ENCODE measurements at regions not wholly inside any gene's neighbourhood (a gene's known extent, or its start where the extent isn't known, plus 50 kb on each side); places are given as distances from the start of the nearest gene placed in this dataset.
A peak's percentile ranks its signal among the peaks of the same experiment; 100 is the strongest.

GRCh38 chr4:182140547-182140946 lies 102.7 kb upstream of the TENM3 start:
- H3K36me3 Mint-ChIP-seq = peaks cover 0 to 5% (median 5%) of the 10 kb centered on the region in 3 donors
- H3K27ac Mint-ChIP-seq = no peak overlapping the region
- peaks cover 3 to 9% of the 10 kb centered on the region in 2 donors for H3K4me1 Mint-ChIP-seq
- H3K27me3 Mint-ChIP-seq (ENCODE audit: low read depth in 3 of 3) = peaks cover 18 to 40% (median 22%) of the 10 kb centered on the region in 3 donors
- no peak overlapping the region for H3K4me3 Mint-ChIP-seq
- H3K9me3 Mint-ChIP-seq = peaks cover 6 to 18% (median 11%) of the 10 kb centered on the region in 6 donors
- DNase-seq = no peak

DNA sequence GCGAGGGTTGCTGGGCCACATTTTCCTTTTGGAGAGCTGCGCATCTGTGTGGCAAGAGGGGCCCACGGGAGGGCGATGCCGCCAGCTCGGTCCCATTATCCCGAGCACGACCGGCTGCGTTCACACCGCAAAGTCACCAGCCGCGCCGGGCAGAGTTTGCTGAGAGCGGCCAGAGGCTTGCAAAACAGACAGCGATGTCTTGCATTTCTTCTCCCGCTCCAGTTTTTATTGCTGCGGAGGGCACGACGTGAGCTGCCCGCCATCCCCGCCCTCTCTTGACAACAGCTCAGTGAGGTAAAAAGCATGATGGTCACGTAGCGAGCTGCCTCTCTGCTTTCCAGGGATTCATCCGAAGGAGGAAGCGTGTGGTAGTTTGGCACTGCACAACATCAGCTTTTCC lies 102.1 kb upstream of the TENM3 start:
- H3K36me3 Mint-ChIP-seq = peaks cover 0 to 7% (median 5%) of the 10 kb centered on the region in 3 donors
- peaks cover 3 to 9% of the 10 kb centered on the region in 2 donors for H3K4me1 Mint-ChIP-seq
- peak overlapping the region in 1 of 5 donors; percentile 7 for H3K4me3 Mint-ChIP-seq
- H3K9me3 Mint-ChIP-seq = peaks cover 6 to 17% (median 11%) of the 10 kb centered on the region in 6 donors
- DNase-seq = no peak
- H3K27me3 Mint-ChIP-seq (ENCODE audit: low read depth in 3 of 3) = peaks cover 22 to 44% (median 23%) of the 10 kb centered on the region in 3 donors
- H3K27ac Mint-ChIP-seq = no peak overlapping the region

- Mint-ChIP-seq H3K4me3 (peak overlapping the region in 3 of 5 donors; percentile 4 to 69 (median 19)), H3K27me3 (ENCODE audit: low read depth in 3 of 3) (peaks cover 22 to 43% (median 23%) of the 10 kb centered on the region in 3 donors), H3K36me3 (peaks cover 0 to 7% (median 5%) of the 10 kb centered on the region in 3 donors), H3K27ac (no peak overlapping the region), H3K4me1 (peaks cover 3 to 9% of the 10 kb centered on the region in 2 donors), H3K9me3 (peaks cover 6 to 17% (median 11%) of the 10 kb centered on the region in 6 donors)
- DNase-seq = no peak
Measured at GRCh38 chr4:182142176-182143085, 100.8 kb upstream of the TENM3 start.

GRCh38 chr4:182143086-182143821 lies 99.9 kb upstream of the TENM3 start:
- Mint-ChIP-seq H3K27ac (no peak overlapping the region), H3K27me3 (ENCODE audit: low read depth in 3 of 3) (peaks cover 22 to 44% (median 23%) of the 10 kb centered on the region in 3 donors), H3K36me3 (peaks cover 0 to 7% (median 5%) of the 10 kb centered on the region in 3 donors), H3K9me3 (peaks cover 6 to 17% (median 11%) of the 10 kb centered on the region in 6 donors), H3K4me1 (peaks cover 3 to 9% of the 10 kb centered on the region in 2 donors), H3K4me3 (peak overlapping the region; percentile 28 to 71 (median 69))
- no peak for DNase-seq

DNA sequence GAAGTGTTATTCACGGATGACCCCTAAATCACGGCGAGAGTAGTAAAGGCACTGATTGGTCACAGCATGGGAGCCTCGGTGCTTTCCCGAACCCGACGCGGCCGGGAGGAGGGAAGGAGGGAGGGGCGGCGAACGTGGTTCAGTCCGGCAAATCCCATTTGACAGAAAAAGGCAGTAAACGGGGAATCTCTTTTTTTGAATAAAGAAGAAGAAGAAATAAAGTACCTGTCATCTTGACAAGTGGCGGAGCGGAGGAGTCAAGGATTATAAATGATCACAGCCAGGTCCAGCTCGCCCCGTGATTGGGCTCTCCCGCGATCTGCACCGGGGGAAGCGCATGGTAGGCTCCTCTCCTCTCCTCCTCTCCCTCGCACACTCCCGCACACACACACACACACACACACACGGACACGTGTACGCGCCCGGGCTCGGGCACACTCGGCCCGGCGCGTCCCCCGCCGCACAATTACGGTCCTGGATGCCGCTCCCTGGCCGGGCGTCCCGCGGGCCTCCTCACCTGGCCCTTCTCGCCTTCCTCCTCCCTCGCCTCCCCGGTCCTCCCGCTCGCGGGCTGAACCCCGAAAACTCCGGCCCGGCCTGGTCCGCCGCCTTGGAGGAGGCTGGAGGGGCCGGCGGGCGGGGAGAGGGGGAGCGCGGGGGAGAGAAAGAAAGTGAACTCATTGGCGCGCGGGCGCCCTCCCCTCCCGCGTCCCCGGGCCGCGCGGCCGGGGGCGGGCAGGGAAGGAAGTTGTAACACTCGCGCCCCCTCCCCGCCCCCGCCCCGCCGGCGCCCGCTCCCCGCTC lies 99.2 kb upstream of the TENM3 start:
- H3K27me3 Mint-ChIP-seq (ENCODE audit: low read depth in 3 of 3) = peaks cover 22 to 44% (median 23%) of the 10 kb centered on the region in 3 donors
- no peak overlapping the region for H3K27ac Mint-ChIP-seq
- H3K9me3 Mint-ChIP-seq = peaks cover 6 to 17% (median 12%) of the 10 kb centered on the region in 6 donors
- peaks cover 3 to 9% of the 10 kb centered on the region in 2 donors for H3K4me1 Mint-ChIP-seq
- DNase-seq = no peak
- peaks cover 0 to 7% (median 5%) of the 10 kb centered on the region in 3 donors for H3K36me3 Mint-ChIP-seq
- H3K4me3 Mint-ChIP-seq = peak overlapping the region; percentile 59 to 71 (median 69)

- Mint-ChIP-seq H3K9me3 (peaks cover 6 to 17% (median 11%) of the 10 kb centered on the region in 6 donors), H3K36me3 (peaks cover 0 to 7% (median 5%) of the 10 kb centered on the region in 3 donors), H3K27ac (no peak overlapping the region), H3K4me3 (peak overlapping the region; percentile 29 to 67 (median 53)), H3K27me3 (ENCODE audit: low read depth in 3 of 3) (peaks cover 22 to 40% (median 23%) of the 10 kb centered on the region in 3 donors), H3K4me1 (peaks cover 3 to 9% of the 10 kb centered on the region in 2 donors)
- no peak for DNase-seq
Measured at GRCh38 chr4:182144626-182145333, 98.4 kb upstream of the TENM3 start.

DNA sequence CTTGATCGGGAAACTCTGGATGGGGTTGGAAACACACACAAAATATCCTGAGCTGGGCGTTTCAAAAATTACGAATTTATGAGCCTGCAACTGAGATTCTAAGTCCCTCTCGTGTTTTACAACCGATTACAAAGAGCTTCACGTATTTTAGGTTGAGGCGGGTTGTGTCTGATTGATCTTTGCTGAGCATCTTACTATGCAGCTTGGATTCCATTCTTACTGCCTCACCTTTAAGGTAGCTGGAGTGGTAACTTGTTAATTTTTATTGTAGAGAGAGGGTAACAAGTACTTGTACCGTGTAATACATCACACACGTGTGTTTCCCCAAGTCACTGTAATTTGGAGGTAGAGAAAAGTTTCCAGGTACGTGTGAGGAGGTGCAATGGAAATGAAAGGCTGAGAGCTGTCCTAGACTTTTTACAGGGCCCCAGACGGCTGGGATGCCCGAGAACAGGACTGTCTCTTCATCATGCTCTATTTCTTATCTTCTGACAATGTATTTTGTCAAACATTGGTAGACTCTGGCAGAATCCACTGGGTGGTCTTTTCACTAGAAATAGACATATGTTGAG lies 97.8 kb upstream of the TENM3 start:
- peaks cover 0 to 7% (median 5%) of the 10 kb centered on the region in 3 donors for H3K36me3 Mint-ChIP-seq
- peaks cover 24 to 38% (median 24%) of the 10 kb centered on the region in 3 donors for H3K27me3 Mint-ChIP-seq (ENCODE audit: low read depth in 3 of 3)
- H3K27ac Mint-ChIP-seq = no peak overlapping the region
- H3K9me3 Mint-ChIP-seq = peaks cover 8 to 17% (median 11%) of the 10 kb centered on the region in 6 donors
- peaks cover 3 to 9% of the 10 kb centered on the region in 2 donors for H3K4me1 Mint-ChIP-seq
- peak overlapping the region; percentile 29 to 67 (median 53) for H3K4me3 Mint-ChIP-seq
- no peak for DNase-seq

DNA sequence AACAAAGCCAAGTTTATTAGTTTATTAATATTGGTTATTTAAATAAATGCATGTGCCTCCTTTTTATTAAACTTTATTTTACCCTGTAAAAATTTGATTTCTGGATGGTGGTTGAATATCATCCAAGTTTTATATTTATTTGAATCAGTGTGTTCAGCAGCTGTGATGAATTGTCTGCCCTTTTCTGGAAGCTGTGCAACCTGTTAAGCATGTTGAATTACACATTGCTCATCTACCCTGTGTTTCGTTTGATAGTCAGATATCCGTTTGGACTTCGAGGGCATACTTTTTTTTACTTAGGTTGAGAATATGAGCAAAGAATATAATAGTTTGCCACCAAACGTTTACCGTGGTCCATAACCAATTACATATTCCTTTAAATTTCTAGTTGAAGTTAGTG lies 95.8 kb upstream of the TENM3 start:
- H3K36me3 Mint-ChIP-seq = peaks cover 0 to 7% (median 0%) of the 10 kb centered on the region in 3 donors
- H3K27me3 Mint-ChIP-seq (ENCODE audit: low read depth in 3 of 3) = peaks cover 15 to 26% (median 21%) of the 10 kb centered on the region in 3 donors
- peaks cover 3 to 9% of the 10 kb centered on the region in 2 donors for H3K4me1 Mint-ChIP-seq
- H3K4me3 Mint-ChIP-seq = no peak overlapping the region
- H3K9me3 Mint-ChIP-seq = peaks cover 6 to 14% (median 8%) of the 10 kb centered on the region in 6 donors
- H3K27ac Mint-ChIP-seq = no peak overlapping the region
- no peak for DNase-seq

GRCh38 chr4:182150645-182151044 lies 92.6 kb upstream of the TENM3 start:
- Mint-ChIP-seq H3K9me3 (peaks cover 0 to 6% (median 2%) of the 10 kb centered on the region in 6 donors), H3K27ac (no peak overlapping the region), H3K36me3 (peaks cover 0 to 1% (median 0%) of the 10 kb centered on the region in 3 donors), H3K27me3 (ENCODE audit: low read depth in 3 of 3) (peaks cover 2 to 8% (median 7%) of the 10 kb centered on the region in 3 donors), H3K4me3 (no peak overlapping the region), H3K4me1 (no peaks in the 10 kb centered on the region)
- DNase-seq = no peak

DNA sequence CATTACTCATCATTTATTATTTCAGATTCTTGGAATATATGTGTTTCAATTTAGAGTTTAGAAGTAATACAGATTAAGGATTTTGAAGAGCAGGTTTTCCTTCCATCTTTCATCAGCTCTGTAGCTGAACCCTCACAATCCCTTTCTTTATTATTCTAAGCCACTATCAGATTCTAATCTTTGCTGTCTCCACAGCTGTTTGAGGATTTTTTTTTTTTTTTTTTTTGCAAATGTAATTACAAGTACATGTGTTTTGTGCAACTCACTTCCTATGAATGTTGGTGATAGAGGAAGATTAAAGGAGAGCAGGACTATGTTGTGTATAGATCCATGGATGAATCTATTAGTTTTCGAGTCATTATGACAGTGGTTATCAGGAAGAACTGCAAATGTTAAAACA lies 87.4 kb upstream of the TENM3 start:
- Mint-ChIP-seq H3K4me1 (no peaks in the 10 kb centered on the region), H3K4me3 (no peak overlapping the region), H3K27ac (no peak overlapping the region), H3K9me3 (peaks cover 0 to 7% (median 5%) of the 10 kb centered on the region in 6 donors), H3K36me3 (no peaks in the 10 kb centered on the region), H3K27me3 (ENCODE audit: low read depth in 3 of 3) (peaks cover 0 to 3% (median 1%) of the 10 kb centered on the region in 3 donors)
- DNase-seq = no peak

DNA sequence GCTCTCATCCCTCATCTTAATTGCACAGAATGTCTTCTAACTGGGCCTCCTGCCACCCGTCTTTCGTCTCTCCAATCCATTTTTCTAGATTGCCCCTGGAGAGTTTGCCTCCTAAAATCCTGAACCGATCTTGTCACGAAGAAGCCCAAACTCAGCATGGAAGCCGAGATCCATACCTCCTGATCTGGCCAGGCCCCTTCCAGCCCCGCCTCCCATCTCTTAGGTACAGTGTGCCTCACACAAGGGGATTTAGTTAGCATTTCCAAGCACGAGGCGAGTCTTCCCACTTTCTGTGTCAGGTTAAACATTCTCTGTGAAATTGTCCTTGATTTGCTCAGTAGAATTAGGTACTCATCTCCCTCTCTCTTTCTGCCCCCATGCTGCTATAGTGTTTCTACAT lies 80.0 kb upstream of the TENM3 start:
- no peak for DNase-seq
- H3K4me3 Mint-ChIP-seq = no peak overlapping the region
- no peaks in the 10 kb centered on the region for H3K27me3 Mint-ChIP-seq (ENCODE audit: low read depth in 3 of 3)
- no peaks in the 10 kb centered on the region for H3K4me1 Mint-ChIP-seq
- no peak overlapping the region for H3K27ac Mint-ChIP-seq
- H3K36me3 Mint-ChIP-seq = no peaks in the 10 kb centered on the region
- H3K9me3 Mint-ChIP-seq = peaks cover 0 to 13% (median 3%) of the 10 kb centered on the region in 6 donors

DNA sequence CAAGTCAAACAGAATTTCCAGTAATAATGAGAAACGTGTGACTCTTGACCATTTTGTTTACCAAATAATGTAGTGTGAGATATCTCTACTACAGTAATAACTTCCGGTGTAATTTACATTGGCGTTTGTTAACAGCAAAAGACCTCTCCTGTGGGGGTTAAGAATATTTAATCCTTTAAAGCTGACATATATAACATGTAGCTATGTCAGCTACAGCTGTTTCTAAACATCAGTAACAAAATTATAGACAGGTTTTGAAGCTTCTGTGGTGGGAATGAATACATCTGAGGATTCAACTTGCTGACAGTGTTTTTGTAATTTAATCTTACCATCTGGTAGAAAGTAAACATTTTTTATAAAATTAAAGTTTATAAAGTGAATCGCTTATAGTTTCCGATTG lies 73.6 kb upstream of the TENM3 start:
- Mint-ChIP-seq H3K4me1 (no peaks in the 10 kb centered on the region), H3K27me3 (ENCODE audit: low read depth in 3 of 3) (no peaks in the 10 kb centered on the region), H3K36me3 (no peaks in the 10 kb centered on the region), H3K27ac (no peak overlapping the region), H3K9me3 (peaks cover 0 to 1% (median 0%) of the 10 kb centered on the region in 6 donors), H3K4me3 (no peak overlapping the region)
- no peak for DNase-seq

Data from immature natural killer cell (primary cell).